ENCODE measurements at regions not wholly inside any gene's neighbourhood (a gene's known extent, or its start where the extent isn't known, plus 50 kb on each side); places are given as distances from the start of the nearest gene placed in this dataset.
"Not testable (repeated sequence)": the region's sequence is repeated elsewhere in the genome, so short reads cannot be mapped to it uniquely, and the experiment has no call there.

GRCh38 chr4:188754372-188755002 is 615.2 kb downstream of the TRIML1 start:
- DNase-seq: no peak

GRCh38 chr4:188767496-188767895 is 628.3 kb downstream of the TRIML1 start:
- no peak for DNase-seq

- no peak for DNase-seq
Measured at GRCh38 chr4:188778905-188779304, 639.7 kb downstream of the TRIML1 start.

DNA sequence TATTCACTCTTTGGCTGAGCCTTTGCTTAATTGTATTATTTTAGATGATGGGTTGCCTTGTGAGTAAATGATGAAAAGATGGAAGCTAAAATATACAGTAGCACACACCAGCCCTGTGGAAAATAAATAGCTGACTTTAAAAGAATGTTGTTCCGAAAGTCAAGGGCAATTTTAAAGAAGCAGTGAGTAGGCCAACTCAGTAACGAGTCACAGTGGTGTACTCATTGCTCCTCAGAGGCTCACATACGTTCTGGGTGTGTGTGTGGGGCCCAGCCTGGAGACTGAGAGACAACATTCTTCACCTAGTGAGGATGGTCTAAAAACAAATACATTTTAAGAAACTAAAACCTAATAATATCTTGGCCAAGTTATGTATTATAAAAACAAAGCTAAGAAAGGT is 640.3 kb downstream of the TRIML1 start:
- no peak for DNase-seq

- DNase-seq: no peak
Measured at GRCh38 chr4:188780028-188780427, 640.8 kb downstream of the TRIML1 start.

GRCh38 chr4:188780686-188781085 is 641.4 kb downstream of the TRIML1 start:
- DNase-seq: no peak

- no peak for DNase-seq
Measured at GRCh38 chr4:188781655-188782054, 642.4 kb downstream of the TRIML1 start.

- DNase-seq: no peak
Measured at GRCh38 chr4:188783175-188783574, 643.9 kb downstream of the TRIML1 start.

GRCh38 chr4:188783606-188784160 is 644.4 kb downstream of the TRIML1 start:
- no peak for DNase-seq

- not testable (repeated sequence) for DNase-seq
Measured at GRCh38 chr4:188796600-188796999, 657.4 kb downstream of the TRIML1 start.

- not testable (repeated sequence) for DNase-seq
Measured at GRCh38 chr4:188797011-188797410, 657.8 kb downstream of the TRIML1 start.

- no peak for DNase-seq
Measured at GRCh38 chr4:188804861-188805260, 665.6 kb downstream of the TRIML1 start.

GRCh38 chr4:188811121-188811520 is 671.9 kb downstream of the TRIML1 start:
- DNase-seq: no peak

DNA sequence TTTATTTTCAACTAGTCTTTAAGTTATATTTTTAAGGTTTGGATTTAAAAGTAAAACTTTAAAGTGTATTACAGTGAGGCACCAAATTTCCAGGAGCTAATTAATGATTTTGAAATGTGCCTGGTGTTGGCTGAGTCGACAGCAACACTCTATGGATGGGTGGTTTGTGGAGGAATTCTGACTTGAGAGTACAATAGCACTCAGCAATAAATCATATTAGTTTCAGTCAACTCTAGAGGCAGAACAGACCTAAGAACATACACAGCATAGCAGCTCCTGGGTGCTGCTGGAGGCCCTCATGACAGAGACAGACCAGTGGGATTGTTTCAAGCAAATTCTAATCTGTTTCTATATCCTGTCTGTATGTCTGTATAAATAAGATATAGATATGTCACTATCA is 673.4 kb downstream of the TRIML1 start:
- DNase-seq: no peak

- DNase-seq: no peak
Measured at GRCh38 chr4:188818300-188818699, 679.1 kb downstream of the TRIML1 start.

DNA sequence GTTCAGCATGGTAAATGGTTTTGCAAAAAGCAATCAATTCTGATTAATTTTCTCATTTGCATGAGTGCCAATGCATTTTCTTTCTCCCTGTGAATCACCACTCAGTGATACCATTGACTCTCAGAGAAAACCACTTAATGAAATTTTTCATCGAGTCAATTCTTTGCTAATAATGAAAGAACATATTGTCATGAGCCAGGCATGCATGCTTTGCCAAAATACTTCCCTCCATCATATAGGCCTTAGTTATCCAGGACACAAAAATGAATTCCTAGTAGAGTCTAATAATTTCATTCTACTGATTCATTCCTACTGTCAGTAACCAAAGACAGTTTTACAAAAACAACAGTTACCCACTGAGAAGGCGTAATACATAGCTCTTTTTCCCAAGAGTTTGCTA is 680.0 kb downstream of the TRIML1 start:
- DNase-seq: no peak

- no peak for DNase-seq
Measured at GRCh38 chr4:188821500-188821899, 682.3 kb downstream of the TRIML1 start.

- DNase-seq: no peak
Measured at GRCh38 chr4:188822698-188823097, 683.5 kb downstream of the TRIML1 start.

DNA sequence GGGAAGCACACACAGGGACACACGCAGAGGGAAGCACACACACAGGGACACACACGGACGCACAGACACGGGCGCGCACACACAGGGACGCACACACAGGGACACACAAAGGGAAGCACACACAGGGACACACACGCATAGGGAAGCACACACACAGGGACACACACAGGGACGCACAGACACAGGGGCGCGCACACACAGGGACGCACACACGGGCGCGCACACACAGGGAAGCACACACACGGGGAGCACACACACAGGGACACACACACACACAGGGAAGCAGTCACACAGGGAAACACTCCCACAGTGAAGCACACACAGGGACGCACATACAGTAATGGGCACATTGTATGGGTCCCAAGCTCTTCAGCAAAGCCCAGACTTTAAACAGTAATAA is 685.3 kb downstream of the TRIML1 start:
- no peak for DNase-seq

DNA sequence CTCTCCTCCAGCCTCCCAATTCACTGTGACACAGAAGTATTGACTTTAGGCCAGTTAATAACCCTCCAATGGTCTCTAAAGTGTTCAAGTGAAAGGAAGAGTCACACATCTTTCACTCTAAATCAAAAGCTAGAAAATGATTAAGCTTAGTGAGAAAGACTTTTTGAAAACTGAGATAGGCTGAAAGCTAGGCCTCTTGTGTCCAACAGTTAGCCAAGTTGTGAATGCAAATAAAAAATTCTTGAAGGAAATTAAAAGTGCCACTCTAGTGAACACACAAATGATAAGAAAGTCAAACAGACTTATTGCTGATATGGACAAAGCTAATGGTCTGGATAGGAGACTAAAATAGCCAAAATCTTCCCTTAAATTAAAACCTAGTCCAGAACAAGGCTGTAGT is 687.2 kb downstream of the TRIML1 start:
- no peak for DNase-seq

DNA sequence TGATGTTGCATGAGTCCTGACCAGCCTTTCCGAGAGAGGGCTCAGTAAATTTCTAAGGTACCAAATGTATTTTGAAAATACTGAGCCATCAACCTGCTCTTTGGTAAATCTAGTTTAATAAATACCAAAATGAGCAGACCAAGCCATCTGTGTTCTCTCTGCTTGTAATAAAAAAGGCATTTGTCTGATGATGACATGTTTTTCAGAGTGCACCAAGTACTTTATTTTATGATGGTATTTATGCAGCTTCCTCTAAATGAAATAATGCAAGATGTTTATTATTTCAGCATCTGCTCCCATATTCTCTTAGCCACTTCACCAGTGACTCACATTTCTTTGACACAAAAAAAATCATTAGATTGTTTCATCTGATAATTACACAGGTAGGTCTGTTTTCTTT is 700.5 kb downstream of the TRIML1 start:
- DNase-seq: no peak

GRCh38 chr4:188841523-188841922 is 702.3 kb downstream of the TRIML1 start:
- no peak for DNase-seq

GRCh38 chr4:188854436-188854835 is 715.2 kb downstream of the TRIML1 start:
- DNase-seq: no peak

- DNase-seq: no peak
Measured at GRCh38 chr4:188858696-188859095, 719.5 kb downstream of the TRIML1 start.

GRCh38 chr4:188864741-188865140 is 725.5 kb downstream of the TRIML1 start:
- no peak for DNase-seq

Data from NCI-H446 treated with DMSO at 0.1 percent for 48 hours (cell line).